Lower leg skin (tissue), 4 donors: ENCODE measurements at regions not wholly inside any gene's neighbourhood (a gene's known extent, or its start where the extent isn't known, plus 50 kb on each side); places are given as distances from the start of the nearest gene placed in this dataset.

Source experiments
- DNase-seq, 2 donors: peaks; one replicate each; pipeline ENCODE4 v3.0.0-alpha.2; 2019; ENCODE audit warnings: low spot score in 2 of 2
- H3K4me3 ChIP-seq: fragments of 200-600 bp; sonication (generic); 2 replicates; pipeline ENCODE4 v1.5.1; 2017; ENCODE audit warnings: mild to moderate bottlenecking, low read depth; ENCODE audit not compliant: poor library complexity, severe bottlenecking
- POLR2A ChIP-seq, 2 donors: fragments of 450-650 bp; IDR thresholded peaks; one replicate each; pipeline ENCODE4 v1.6.1; 2016 to 2017; ENCODE audit warnings: antibody characterized with exemption in 2 of 2, mild to moderate bottlenecking in 1 of 2, moderate library complexity in 1 of 2
- WGBS, 2 donors: methylation state at CpG; one replicate each; pipeline ENCODE4 v1.1.5; 2018; 5-methylcytosine and 5-hydroxymethylcytosine counted together
- intact Hi-C: fragments of 100-400 bp; cut with DNase I; formaldehyde crosslinking; loops from one replicate; pipeline ENCODE4 v1.15.0; 2023; ENCODE audit warnings: low total_unique reads
- TF ChIP-seq, protein P1 (sequence below), 3 donors: fragments of 450-650 bp; IDR thresholded peaks; one replicate each; pipeline ENCODE4 v1.5.1; 2016; ENCODE audit warnings: antibody characterized with exemption in 3 of 3, mild to moderate bottlenecking in 3 of 3, moderate library complexity in 2 of 3

DNA sequence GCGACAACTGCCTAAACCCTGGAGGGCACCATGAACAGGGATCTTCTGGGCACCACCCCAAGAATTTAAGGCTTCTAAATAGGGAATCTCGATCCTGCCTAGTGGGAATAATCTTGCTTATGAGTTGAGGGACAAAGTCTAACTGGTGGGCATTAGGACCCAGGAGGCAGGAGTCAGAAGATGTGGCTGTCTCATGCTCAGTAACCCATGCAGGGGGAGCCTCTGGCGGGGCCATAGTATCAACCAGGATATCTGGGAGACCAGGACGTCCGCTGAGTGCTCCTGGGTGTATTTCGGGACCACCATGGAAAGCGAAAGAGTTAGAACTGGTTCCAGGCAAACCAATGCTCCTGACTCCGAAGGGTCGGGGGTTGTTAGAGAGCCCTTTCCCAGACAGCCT, 356.1 kb downstream of the OTOL1 start:
- H3K4me3 ChIP-seq = no peak overlapping the region
- 83 to 91% methylated on average over 9 of the region's 9 CpGs for WGBS, 2 donors
- DNase-seq = no peak
- intact Hi-C loops = no loop called here
- no peak for TF ChIP-seq POLR2A (IDR thresholded peaks at IDR 0.05)
- TF ChIP-seq, protein P1, sequence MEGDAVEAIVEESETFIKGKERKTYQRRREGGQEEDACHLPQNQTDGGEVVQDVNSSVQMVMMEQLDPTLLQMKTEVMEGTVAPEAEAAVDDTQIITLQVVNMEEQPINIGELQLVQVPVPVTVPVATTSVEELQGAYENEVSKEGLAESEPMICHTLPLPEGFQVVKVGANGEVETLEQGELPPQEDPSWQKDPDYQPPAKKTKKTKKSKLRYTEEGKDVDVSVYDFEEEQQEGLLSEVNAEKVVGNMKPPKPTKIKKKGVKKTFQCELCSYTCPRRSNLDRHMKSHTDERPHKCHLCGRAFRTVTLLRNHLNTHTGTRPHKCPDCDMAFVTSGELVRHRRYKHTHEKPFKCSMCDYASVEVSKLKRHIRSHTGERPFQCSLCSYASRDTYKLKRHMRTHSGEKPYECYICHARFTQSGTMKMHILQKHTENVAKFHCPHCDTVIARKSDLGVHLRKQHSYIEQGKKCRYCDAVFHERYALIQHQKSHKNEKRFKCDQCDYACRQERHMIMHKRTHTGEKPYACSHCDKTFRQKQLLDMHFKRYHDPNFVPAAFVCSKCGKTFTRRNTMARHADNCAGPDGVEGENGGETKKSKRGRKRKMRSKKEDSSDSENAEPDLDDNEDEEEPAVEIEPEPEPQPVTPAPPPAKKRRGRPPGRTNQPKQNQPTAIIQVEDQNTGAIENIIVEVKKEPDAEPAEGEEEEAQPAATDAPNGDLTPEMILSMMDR (IDR thresholded peaks at IDR 0.05) = no peak

GRCh38 chr3:161854232-161854771, 357.7 kb downstream of the OTOL1 start:
- no peak for TF ChIP-seq POLR2A (IDR thresholded peaks at IDR 0.05)
- TF ChIP-seq, protein P1 (IDR thresholded peaks at IDR 0.05) = no peak
- no peak for DNase-seq
- no peak overlapping the region for H3K4me3 ChIP-seq
- WGBS, 2 donors = 67 to 70% methylated on average over 7 of the region's 7 CpGs
- intact Hi-C loops = no loop called here

DNA sequence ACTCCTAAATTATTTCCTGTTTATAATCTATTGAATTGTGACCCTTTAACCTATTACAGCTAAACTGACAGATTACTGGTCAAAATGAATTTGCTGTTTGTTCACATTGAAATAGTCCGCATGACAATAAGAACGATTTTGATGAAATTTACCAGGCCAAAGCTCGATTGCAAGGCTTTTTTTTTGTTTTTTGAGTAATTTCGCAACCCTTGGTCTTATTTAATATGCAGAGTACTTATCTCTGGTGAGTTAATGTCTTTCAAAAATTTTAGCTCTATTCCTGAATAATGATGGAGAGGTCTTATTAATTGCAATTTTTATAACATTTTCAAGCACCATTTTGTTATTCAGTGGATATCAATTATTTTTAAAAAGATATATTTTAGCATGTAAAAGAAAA, 362.4 kb downstream of the OTOL1 start:
- WGBS, 2 donors = 83 to 85% methylated on average over 4 of the region's 4 CpGs
- intact Hi-C loops = no loop called here
- DNase-seq = no peak
- TF ChIP-seq POLR2A (IDR thresholded peaks at IDR 0.05) = no peak
- TF ChIP-seq, protein P1 (IDR thresholded peaks at IDR 0.05) = no peak
- H3K4me3 ChIP-seq = no peak overlapping the region

GRCh38 chr3:161859865-161860450, 363.4 kb downstream of the OTOL1 start:
- intact Hi-C loops = no loop called here
- DNase-seq = no peak
- no peak overlapping the region for H3K4me3 ChIP-seq
- 57 to 60% methylated on average over 4 of the region's 4 CpGs for WGBS, 2 donors
- TF ChIP-seq, protein P1 (IDR thresholded peaks at IDR 0.05) = no peak
- TF ChIP-seq POLR2A (IDR thresholded peaks at IDR 0.05) = no peak

DNA sequence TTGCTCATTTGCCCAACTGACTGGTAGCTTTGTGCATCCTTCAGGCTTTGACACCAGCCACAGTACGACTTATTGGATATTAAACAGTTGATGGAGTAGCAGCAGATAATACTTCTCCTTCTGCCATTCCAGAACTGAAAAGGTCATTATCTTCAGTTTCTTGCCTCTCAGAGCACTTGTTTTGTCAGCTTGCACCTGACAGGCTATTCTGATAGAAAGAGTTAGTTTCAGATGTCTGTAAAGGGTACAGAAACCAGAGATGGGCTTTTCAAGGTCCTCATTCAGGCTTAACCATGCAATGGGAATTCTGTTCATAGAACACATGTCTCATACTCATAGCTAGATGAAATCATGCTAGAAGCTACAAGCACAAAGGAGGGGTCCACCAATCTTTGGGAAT, 367.2 kb downstream of the OTOL1 start:
- intact Hi-C loops = no loop called here
- TF ChIP-seq, protein P1 (IDR thresholded peaks at IDR 0.05) = no peak
- no peak for TF ChIP-seq POLR2A (IDR thresholded peaks at IDR 0.05)
- H3K4me3 ChIP-seq = no peak overlapping the region
- DNase-seq = no peak
- 93 to 98% methylated on average over 1 of the region's 1 CpG for WGBS, 2 donors

- TF ChIP-seq POLR2A (IDR thresholded peaks at IDR 0.05) = no peak
- TF ChIP-seq, protein P1 (IDR thresholded peaks at IDR 0.05) = no peak
- H3K4me3 ChIP-seq = no peak overlapping the region
- intact Hi-C loops = no loop called here
- WGBS, 2 donors = 43 to 57% methylated on average over 1 of the region's 1 CpG
- no peak for DNase-seq
These were observed 369.6 kb downstream of the OTOL1 start for GRCh38 chr3:161866176-161866575.
